Keratinocyte (primary cell): ENCODE measurements at regions not wholly inside any gene's neighbourhood (a gene's known extent, or its start where the extent isn't known, plus 50 kb on each side); places are given as distances from the start of the nearest gene placed in this dataset.

ENCODE experiments used
- DNase-seq: peaks from one replicate; pipeline ENCODE4 v3.0.0-alpha.2; 2011; ENCODE audit warnings: low read depth, missing footprints, low spot score
- FAIRE-seq: peaks from 2 replicates; lab custom pipeline; 2011; peaks lifted over from hg19 to GRCh38; lab: Jason Lieb, UNC
- H2AFZ ChIP-seq: 2 replicates; pipeline ENCODE4 v1.6.0; 2012; ENCODE audit warnings: low read length, control low read depth, inconsistent platforms; ENCODE audit not compliant: control insufficient read depth
- H3K27ac ChIP-seq: 2 replicates; pipeline ENCODE4 v1.5.1; 2011; ENCODE audit warnings: low read length; ENCODE audit not compliant: control insufficient read depth, insufficient read depth
- H3K27me3 ChIP-seq: 3 replicates; pipeline ENCODE4 v1.6.0; 2011; ENCODE audit warnings: low read length; ENCODE audit not compliant: control insufficient read depth, insufficient read depth; ENCODE audit errors: extremely low read depth
- H3K36me3 ChIP-seq, 2 experiments: 2 replicates in 1 of 2; 3 replicates in 1 of 2; pipeline ENCODE4 v1.5.1; 2011; ENCODE audit warnings: low read length in 2 of 2, mild to moderate bottlenecking in 1 of 2; ENCODE audit not compliant: control insufficient read depth in 2 of 2, insufficient read depth in 2 of 2; ENCODE audit errors: extremely low read depth in 1 of 2
- H3K4me1 ChIP-seq: 3 replicates; pipeline ENCODE4 v1.5.1; 2011; ENCODE audit warnings: low read length; ENCODE audit not compliant: control insufficient read depth, insufficient read depth; ENCODE audit errors: extremely low read depth
- H3K4me2 ChIP-seq: 3 replicates; pipeline ENCODE4 v1.6.0; 2011; ENCODE audit warnings: low read depth, low read length; ENCODE audit not compliant: control insufficient read depth, insufficient read depth; ENCODE audit errors: extremely low read depth
- H3K4me3 ChIP-seq, 3 experiments: fragments of 200-600 bp in 1 of 3; sonication (generic) in 1 of 3; 2 replicates in 2 of 3; 3 replicates in 1 of 3; pipeline ENCODE4 v1.5.1; 2011 to 2016; ENCODE audit warnings: low read length in 3 of 3, mild to moderate bottlenecking in 3 of 3, control low read depth in 2 of 3, inconsistent platforms in 1 of 3, low read depth in 1 of 3, mixed read lengths in 1 of 3, mixed run types in 1 of 3, moderate library complexity in 1 of 3; ENCODE audit not compliant: control insufficient read depth in 2 of 3, insufficient read depth in 2 of 3; ENCODE audit errors: extremely low read depth in 1 of 3
- H3K79me2 ChIP-seq: 2 replicates; pipeline ENCODE4 v1.6.0; 2012; ENCODE audit warnings: low read length; ENCODE audit not compliant: control insufficient read depth, insufficient read depth
- H3K9ac ChIP-seq: 3 replicates; pipeline ENCODE4 v1.6.0; 2011; ENCODE audit warnings: low read length; ENCODE audit not compliant: control insufficient read depth, insufficient read depth; ENCODE audit errors: extremely low read depth
- H3K9me1 ChIP-seq: 3 replicates; pipeline ENCODE4 v1.6.0; 2011; ENCODE audit warnings: low read length; ENCODE audit not compliant: control insufficient read depth, insufficient read depth; ENCODE audit errors: extremely low read depth
- H3K9me3 ChIP-seq: 2 replicates; pipeline ENCODE4 v1.5.1; 2012; ENCODE audit warnings: low read depth, low read length; ENCODE audit not compliant: control insufficient read depth
- H4K20me1 ChIP-seq: 3 replicates; pipeline ENCODE4 v1.6.0; 2011; ENCODE audit warnings: low read length; ENCODE audit not compliant: control insufficient read depth, insufficient read depth; ENCODE audit errors: extremely low read depth
- EZH2 ChIP-seq: IDR thresholded peaks from one replicate; pipeline ENCODE4 v1.6.1; 2012; ENCODE audit warnings: inconsistent platforms, mild to moderate bottlenecking, low read length, moderate library complexity
- dilution Hi-C: fragments of 300-500 bp; cut with MboI; formaldehyde crosslinking; loops from one replicate; pipeline ENCODE4 v1.7.0; 2020; ENCODE audit warnings: low sequenced_read_pairs; ENCODE audit not compliant: extremely low pct_ligation_motif_present
- TF ChIP-seq, protein P1 (sequence below), 3 experiments: IDR thresholded peaks in 1 of 3; conservative IDR thresholded peaks in 1 of 3; optimal IDR thresholded peaks in 1 of 3; 2 replicates in 2 of 3; 3 replicates in 1 of 3; pipeline versions ENCODE3 to v1.5.1; 2011; ENCODE audit warnings: low read length in 3 of 3, mild to moderate bottlenecking in 3 of 3, moderate library complexity in 2 of 3, control low read depth in 1 of 3, inconsistent platforms in 1 of 3; ENCODE audit not compliant: insufficient read depth in 2 of 3; ENCODE audit errors: extremely low read depth in 1 of 3

- Histone ChIP-seq H3K9ac (no peak overlapping the region), H2AFZ (no peak overlapping the region), H3K79me2 (no peaks in the 10 kb centered on the region), H3K9me3 (no peaks in the 10 kb centered on the region), H3K4me3 (no peak overlapping the region), H3K4me2 (no peak overlapping the region), H3K4me1 (no peaks in the 10 kb centered on the region), H3K9me1 (no peaks in the 10 kb centered on the region), H3K36me3 (no peaks in the 10 kb centered on the region), H3K27me3 (no peaks in the 10 kb centered on the region), H3K27ac (no peak overlapping the region), H4K20me1 (no peaks in the 10 kb centered on the region)
- dilution Hi-C loops: no loop called here
- DNase-seq: no peak
- no peak for TF ChIP-seq EZH2
- TF ChIP-seq, protein P1, sequence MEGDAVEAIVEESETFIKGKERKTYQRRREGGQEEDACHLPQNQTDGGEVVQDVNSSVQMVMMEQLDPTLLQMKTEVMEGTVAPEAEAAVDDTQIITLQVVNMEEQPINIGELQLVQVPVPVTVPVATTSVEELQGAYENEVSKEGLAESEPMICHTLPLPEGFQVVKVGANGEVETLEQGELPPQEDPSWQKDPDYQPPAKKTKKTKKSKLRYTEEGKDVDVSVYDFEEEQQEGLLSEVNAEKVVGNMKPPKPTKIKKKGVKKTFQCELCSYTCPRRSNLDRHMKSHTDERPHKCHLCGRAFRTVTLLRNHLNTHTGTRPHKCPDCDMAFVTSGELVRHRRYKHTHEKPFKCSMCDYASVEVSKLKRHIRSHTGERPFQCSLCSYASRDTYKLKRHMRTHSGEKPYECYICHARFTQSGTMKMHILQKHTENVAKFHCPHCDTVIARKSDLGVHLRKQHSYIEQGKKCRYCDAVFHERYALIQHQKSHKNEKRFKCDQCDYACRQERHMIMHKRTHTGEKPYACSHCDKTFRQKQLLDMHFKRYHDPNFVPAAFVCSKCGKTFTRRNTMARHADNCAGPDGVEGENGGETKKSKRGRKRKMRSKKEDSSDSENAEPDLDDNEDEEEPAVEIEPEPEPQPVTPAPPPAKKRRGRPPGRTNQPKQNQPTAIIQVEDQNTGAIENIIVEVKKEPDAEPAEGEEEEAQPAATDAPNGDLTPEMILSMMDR (optimal IDR thresholded peaks at IDR 0.05 in 1 of 3, IDR thresholded peaks at IDR 0.05 in 1 of 3, conservative IDR thresholded peaks at IDR 0.05 in 1 of 3; ENCODE audit: extremely low read depth in 1 of 3, insufficient read depth in 2 of 3, low read length in 3 of 3): no peak
- no peak for FAIRE-seq
These were observed 64.9 kb upstream of the ADAMTS19 start for GRCh38 chr5:129395247-129395646.

- no peak for DNase-seq
- H3K9ac ChIP-seq: no peak overlapping the region
- no peak overlapping the region for H3K27ac ChIP-seq
- no peak overlapping the region for H3K4me3 ChIP-seq
- no peak for FAIRE-seq
- dilution Hi-C loops: no loop called here
- no peak overlapping the region for H2AFZ ChIP-seq
- H3K27me3 ChIP-seq: no peaks in the 10 kb centered on the region
- TF ChIP-seq EZH2: no peak
- TF ChIP-seq, protein P1 (optimal IDR thresholded peaks at IDR 0.05 in 1 of 3, IDR thresholded peaks at IDR 0.05 in 1 of 3, conservative IDR thresholded peaks at IDR 0.05 in 1 of 3; ENCODE audit: extremely low read depth in 1 of 3, insufficient read depth in 2 of 3, low read length in 3 of 3): no peak
- H3K9me3 ChIP-seq: no peaks in the 10 kb centered on the region
- H3K9me1 ChIP-seq: no peaks in the 10 kb centered on the region
- H3K79me2 ChIP-seq: no peaks in the 10 kb centered on the region
- no peak overlapping the region for H3K4me2 ChIP-seq
- H3K4me1 ChIP-seq: no peaks in the 10 kb centered on the region
- H4K20me1 ChIP-seq: no peaks in the 10 kb centered on the region
- H3K36me3 ChIP-seq: no peaks in the 10 kb centered on the region
These were observed 61.9 kb upstream of the ADAMTS19 start for GRCh38 chr5:129398026-129398678.
